ENCODE measurements at regions not wholly inside any gene's neighbourhood (a gene's known extent, or its start where the extent isn't known, plus 50 kb on each side); places are given as distances from the start of the nearest gene placed in this dataset.

DNA sequence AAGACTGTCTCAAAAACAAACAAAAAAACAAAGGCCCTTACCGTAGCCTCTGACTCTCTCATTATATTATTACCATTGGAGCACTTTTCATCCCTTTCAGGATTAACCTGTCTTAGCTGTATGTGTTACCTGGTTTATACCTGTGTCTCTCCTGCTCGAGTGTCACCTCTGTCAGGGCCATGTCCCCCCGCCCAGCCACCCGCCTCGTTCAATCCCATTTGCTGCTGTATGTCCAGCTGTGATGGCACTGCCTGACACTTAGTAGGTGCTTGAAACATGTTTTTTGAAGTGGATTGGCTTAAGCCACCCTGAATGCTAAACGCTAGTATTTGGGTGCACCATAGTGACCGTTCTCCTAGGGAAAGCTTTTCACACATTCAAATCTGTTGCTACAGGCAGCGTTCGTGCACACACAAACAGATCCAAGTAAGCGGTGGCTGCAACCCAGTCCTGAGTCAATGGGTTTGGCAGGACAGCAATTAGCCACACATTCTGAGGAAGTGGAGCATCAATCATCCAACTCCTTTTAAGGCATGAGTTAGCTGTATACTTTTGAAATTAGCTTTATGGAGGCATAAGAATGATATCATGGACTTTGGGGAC is 98.9 kb upstream of the ZNF217 start:
- Histone ChIP-seq H3K9me3 (no peaks in the 10 kb centered on the region), H3K4me3 (no peak overlapping the region), H3K27me3 (no peaks in the 10 kb centered on the region), H3K4me1 (no peaks in the 10 kb centered on the region), H3K27ac (no peak overlapping the region), H3K36me3 (no peaks in the 10 kb centered on the region)
- in situ Hi-C loops (cut with MboI; ENCODE audit: low sequenced_read_pairs in 4 of 4) (no loop called here), intact Hi-C loops (cut with DNase I; ENCODE audit: low total_unique reads) (no loop called here)
- ATAC-seq (no peak), DNase-seq (no peak)
- TF ChIP-seq POLR2A (IDR thresholded peaks at IDR 0.05) = no peak
- TF ChIP-seq, protein P1, sequence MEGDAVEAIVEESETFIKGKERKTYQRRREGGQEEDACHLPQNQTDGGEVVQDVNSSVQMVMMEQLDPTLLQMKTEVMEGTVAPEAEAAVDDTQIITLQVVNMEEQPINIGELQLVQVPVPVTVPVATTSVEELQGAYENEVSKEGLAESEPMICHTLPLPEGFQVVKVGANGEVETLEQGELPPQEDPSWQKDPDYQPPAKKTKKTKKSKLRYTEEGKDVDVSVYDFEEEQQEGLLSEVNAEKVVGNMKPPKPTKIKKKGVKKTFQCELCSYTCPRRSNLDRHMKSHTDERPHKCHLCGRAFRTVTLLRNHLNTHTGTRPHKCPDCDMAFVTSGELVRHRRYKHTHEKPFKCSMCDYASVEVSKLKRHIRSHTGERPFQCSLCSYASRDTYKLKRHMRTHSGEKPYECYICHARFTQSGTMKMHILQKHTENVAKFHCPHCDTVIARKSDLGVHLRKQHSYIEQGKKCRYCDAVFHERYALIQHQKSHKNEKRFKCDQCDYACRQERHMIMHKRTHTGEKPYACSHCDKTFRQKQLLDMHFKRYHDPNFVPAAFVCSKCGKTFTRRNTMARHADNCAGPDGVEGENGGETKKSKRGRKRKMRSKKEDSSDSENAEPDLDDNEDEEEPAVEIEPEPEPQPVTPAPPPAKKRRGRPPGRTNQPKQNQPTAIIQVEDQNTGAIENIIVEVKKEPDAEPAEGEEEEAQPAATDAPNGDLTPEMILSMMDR (IDR thresholded peaks at IDR 0.05 in 4 of 5, conservative IDR thresholded peaks at IDR 0.05 in 1 of 5) = no peak

DNA sequence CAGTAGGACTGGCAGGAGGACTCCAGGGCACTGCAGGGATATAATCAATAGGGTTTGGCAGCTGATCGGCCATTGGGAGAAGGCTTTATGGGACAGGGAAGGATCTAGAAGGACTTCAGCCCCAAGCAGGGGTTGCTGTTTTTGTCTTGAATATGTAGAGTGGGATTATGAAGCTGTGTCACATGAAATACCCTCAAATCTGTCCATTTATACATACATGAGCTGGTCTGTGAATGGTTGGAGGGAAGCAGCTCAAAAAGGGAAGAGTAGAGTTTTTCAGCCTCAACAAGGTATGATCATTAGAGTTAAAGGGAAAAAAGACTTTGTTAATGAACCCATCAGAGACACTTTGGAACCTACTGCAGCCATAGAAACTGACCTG is 98.2 kb upstream of the ZNF217 start:
- in situ Hi-C loops (cut with MboI; ENCODE audit: low sequenced_read_pairs in 4 of 4) = no loop called here
- intact Hi-C loops (cut with DNase I; ENCODE audit: low total_unique reads) = no loop called here

DNA sequence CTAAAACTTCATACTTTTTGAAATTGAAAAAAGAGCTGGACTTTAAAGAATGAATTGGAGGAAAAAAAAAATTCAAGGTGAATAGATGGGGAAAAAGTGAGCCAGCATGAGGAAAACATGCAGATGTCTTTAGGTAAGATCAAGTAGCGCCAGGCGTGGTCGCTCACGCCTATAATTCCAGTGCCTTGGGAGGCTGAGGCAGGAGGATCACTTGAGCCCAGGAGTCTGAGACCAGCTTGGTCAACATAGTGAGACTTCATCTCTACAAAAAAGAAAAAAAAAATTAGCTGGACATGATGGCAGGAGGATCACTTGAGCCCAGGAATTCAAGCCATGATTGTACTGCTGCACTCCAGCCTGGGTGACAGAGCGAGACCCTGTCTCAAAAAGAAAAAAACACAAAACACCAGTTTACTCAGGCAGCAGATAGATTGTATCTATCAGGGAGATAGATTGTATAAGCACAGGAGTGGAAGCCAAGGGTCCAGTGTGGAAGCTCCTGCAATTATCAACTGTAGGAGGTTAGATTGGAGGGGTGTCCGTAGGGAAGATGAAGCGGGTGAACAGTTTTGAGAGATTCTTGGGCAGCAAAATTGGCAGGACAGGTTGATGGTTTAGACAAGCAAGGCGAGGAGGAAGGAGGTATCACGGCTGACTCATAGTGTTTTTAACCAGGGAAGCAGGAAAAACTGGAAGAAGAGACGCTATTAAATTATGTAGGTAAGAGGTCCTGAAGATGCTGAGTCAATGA is 97.6 kb upstream of the ZNF217 start:
- Histone ChIP-seq H3K27ac (no peak overlapping the region), H3K4me3 (no peak overlapping the region), H3K27me3 (no peaks in the 10 kb centered on the region), H3K36me3 (no peaks in the 10 kb centered on the region), H3K9me3 (no peaks in the 10 kb centered on the region), H3K4me1 (no peaks in the 10 kb centered on the region)
- ATAC-seq = no peak
- DNase-seq = no peak
- in situ Hi-C loops (cut with MboI; ENCODE audit: low sequenced_read_pairs in 4 of 4) (no loop called here), intact Hi-C loops (cut with DNase I; ENCODE audit: low total_unique reads) (no loop called here)
- TF ChIP-seq, protein P1 (IDR thresholded peaks at IDR 0.05 in 4 of 5, conservative IDR thresholded peaks at IDR 0.05 in 1 of 5) = no peak
- no peak for TF ChIP-seq POLR2A (IDR thresholded peaks at IDR 0.05)

More for the DNA sequence above, 98.2 kb upstream of the ZNF217 start:
- ATAC-seq (no peak), DNase-seq (no peak)
- H3K36me3 ChIP-seq = no peaks in the 10 kb centered on the region
- no peak overlapping the region for H3K27ac ChIP-seq
- H3K9me3 ChIP-seq = no peaks in the 10 kb centered on the region
- H3K4me3 ChIP-seq = no peak overlapping the region
- no peaks in the 10 kb centered on the region for H3K4me1 ChIP-seq
- no peaks in the 10 kb centered on the region for H3K27me3 ChIP-seq
- TF ChIP-seq, protein P1 (IDR thresholded peaks at IDR 0.05 in 4 of 5, conservative IDR thresholded peaks at IDR 0.05 in 1 of 5) = no peak
- no peak for TF ChIP-seq POLR2A (IDR thresholded peaks at IDR 0.05)

DNA sequence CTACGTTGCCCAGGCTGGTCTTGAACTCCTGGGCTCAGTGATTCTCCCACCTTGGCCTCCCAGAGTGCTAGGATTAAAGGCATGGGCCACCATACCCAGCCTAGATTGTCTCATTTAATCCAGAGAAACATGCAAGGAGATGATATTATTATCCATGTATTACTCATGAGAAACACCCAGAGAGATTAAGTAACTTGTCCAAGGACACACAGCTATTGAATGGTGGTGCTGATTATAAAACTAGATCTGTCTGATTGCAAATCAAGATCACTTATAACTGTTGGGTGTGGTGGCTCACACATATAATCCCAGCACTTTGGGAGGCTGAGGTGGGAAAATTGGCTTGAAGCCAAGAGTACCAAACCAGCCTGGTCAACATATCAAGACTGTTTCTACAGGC is 94.4 kb upstream of the ZNF217 start:
- TF ChIP-seq, protein P1 (IDR thresholded peaks at IDR 0.05 in 4 of 5, conservative IDR thresholded peaks at IDR 0.05 in 1 of 5) = no peak
- TF ChIP-seq POLR2A (IDR thresholded peaks at IDR 0.05) = no peak
- no peaks in the 10 kb centered on the region for H3K4me1 ChIP-seq
- H3K27me3 ChIP-seq = no peaks in the 10 kb centered on the region
- no peaks in the 10 kb centered on the region for H3K36me3 ChIP-seq
- intact Hi-C loops (cut with DNase I; ENCODE audit: low total_unique reads) = no loop called here
- DNase-seq (no peak), ATAC-seq (no peak)
- H3K27ac ChIP-seq = no peak overlapping the region
- H3K4me3 ChIP-seq = no peak overlapping the region
- in situ Hi-C loops (cut with MboI; ENCODE audit: low sequenced_read_pairs in 4 of 4) = no loop called here
- no peaks in the 10 kb centered on the region for H3K9me3 ChIP-seq

Data from gastrocnemius medialis (tissue), 4 donors.